ENCODE measurements at regions not wholly inside any gene's neighbourhood (a gene's known extent, or its start where the extent isn't known, plus 50 kb on each side); places are given as distances from the start of the nearest gene placed in this dataset.

GRCh38 chr5:81914696-81915095 lies 57.1 kb upstream of the ATG10 start:
- Histone ChIP-seq H3K36me3 (ENCODE audit: control insufficient read depth in 4 of 4, insufficient read depth in 3 of 4, low read depth in 1 of 4, low read length in 3 of 4) (no peaks in the 10 kb centered on the region), H3K4me3 (ENCODE audit: low read depth in 1 of 3, low read length in 3 of 3) (no peak overlapping the region), H3K9ac (ENCODE audit: low read depth in 1 of 2, low read length in 2 of 2) (no peak overlapping the region), H3K9me3 (ENCODE audit: control insufficient read depth in 4 of 4, low read length in 3 of 4) (no peaks in the 10 kb centered on the region), H3K4me1 (ENCODE audit: control insufficient read depth in 4 of 4, insufficient read depth in 4 of 4, low read length in 3 of 4) (no peaks in the 10 kb centered on the region), H3K27ac (ENCODE audit: low read depth in 1 of 2, low read length in 2 of 2) (no peak overlapping the region), H3K27me3 (ENCODE audit: control insufficient read depth in 4 of 4, insufficient read depth in 4 of 4, low read length in 3 of 4) (no peaks in the 10 kb centered on the region)
- TF ChIP-seq ATF3 (IDR thresholded peaks at IDR 0.05) (no peak), GABPA (IDR thresholded peaks at IDR 0.05 in 1 of 2, conservative IDR thresholded peaks at IDR 0.05 in 1 of 2) (no peak), RXRA (IDR thresholded peaks at IDR 0.05) (no peak), NR2F2 (IDR thresholded peaks at IDR 0.05) (no peak), HNF4G (IDR thresholded peaks at IDR 0.05) (no peak), CTCF (IDR thresholded peaks at IDR 0.05; ENCODE audit: low read depth, low read length, missing input control) (no peak), FOXA1 (IDR thresholded peaks at IDR 0.05) (no peak), HNF4A (conservative IDR thresholded peaks at IDR 0.05) (no peak), MAX (IDR thresholded peaks at IDR 0.05) (no peak), SP1 (IDR thresholded peaks at IDR 0.05) (no peak), ZBTB33 (IDR thresholded peaks at IDR 0.05) (no peak), REST (IDR thresholded peaks at IDR 0.05) (no peak), TAF1 (conservative IDR thresholded peaks at IDR 0.05) (no peak), FOXA2 (IDR thresholded peaks at IDR 0.05) (no peak)
- WGBS, result 84% methylated on average over 1 of the region's 1 CpG
- no peak for DNase-seq (ENCODE audit: low spot score)

GRCh38 chr5:81912933-81913332 lies 58.9 kb upstream of the ATG10 start:
- no peaks in the 10 kb centered on the region for H3K27me3 ChIP-seq (ENCODE audit: control insufficient read depth in 4 of 4, insufficient read depth in 4 of 4, low read length in 3 of 4)
- H3K27ac ChIP-seq (ENCODE audit: low read depth in 1 of 2, low read length in 2 of 2), result no peak overlapping the region
- H3K4me1 ChIP-seq (ENCODE audit: control insufficient read depth in 4 of 4, insufficient read depth in 4 of 4, low read length in 3 of 4), result no peaks in the 10 kb centered on the region
- DNase-seq (ENCODE audit: low spot score), result no peak
- H3K9me3 ChIP-seq (ENCODE audit: control insufficient read depth in 4 of 4, low read length in 3 of 4), result no peaks in the 10 kb centered on the region
- H3K9ac ChIP-seq (ENCODE audit: low read depth in 1 of 2, low read length in 2 of 2), result no peak overlapping the region
- 96% methylated on average over 8 of the region's 8 CpGs for WGBS
- TF ChIP-seq CTCF (IDR thresholded peaks at IDR 0.05; ENCODE audit: low read depth, low read length, missing input control), result no peak
- TF ChIP-seq FOXA1 (IDR thresholded peaks at IDR 0.05), result no peak
- no peak for TF ChIP-seq HNF4G (IDR thresholded peaks at IDR 0.05)
- no peak for TF ChIP-seq SP1 (IDR thresholded peaks at IDR 0.05)
- TF ChIP-seq YY1 (IDR thresholded peaks at IDR 0.05), result no peak
- no peak for TF ChIP-seq ATF3 (IDR thresholded peaks at IDR 0.05)
- no peak for TF ChIP-seq RAD21 (IDR thresholded peaks at IDR 0.05)
- no peak for TF ChIP-seq HNF4A (conservative IDR thresholded peaks at IDR 0.05)
- H3K4me3 ChIP-seq (ENCODE audit: low read depth in 1 of 3, low read length in 3 of 3), result no peak overlapping the region
- no peaks in the 10 kb centered on the region for H3K36me3 ChIP-seq (ENCODE audit: control insufficient read depth in 4 of 4, insufficient read depth in 3 of 4, low read depth in 1 of 4, low read length in 3 of 4)
